NB4 (cell line): ENCODE measurements at regions not wholly inside any gene's neighbourhood (a gene's known extent, or its start where the extent isn't known, plus 50 kb on each side); places are given as distances from the start of the nearest gene placed in this dataset.

Experiments
- MYC ChIP-seq: IDR thresholded peaks from 2 replicates; pipeline ENCODE4 v1.6.1; 2011; ENCODE audit warnings: low read depth, low read length
- TF ChIP-seq, protein P1 (sequence below): IDR thresholded peaks from one replicate; pipeline ENCODE4 v1.5.1; 2012; ENCODE audit warnings: low read depth, low read length

GRCh38 chr7:67843001-67843565 lies 846.5 kb downstream of the TYW1 start:
- TF ChIP-seq, protein P1, sequence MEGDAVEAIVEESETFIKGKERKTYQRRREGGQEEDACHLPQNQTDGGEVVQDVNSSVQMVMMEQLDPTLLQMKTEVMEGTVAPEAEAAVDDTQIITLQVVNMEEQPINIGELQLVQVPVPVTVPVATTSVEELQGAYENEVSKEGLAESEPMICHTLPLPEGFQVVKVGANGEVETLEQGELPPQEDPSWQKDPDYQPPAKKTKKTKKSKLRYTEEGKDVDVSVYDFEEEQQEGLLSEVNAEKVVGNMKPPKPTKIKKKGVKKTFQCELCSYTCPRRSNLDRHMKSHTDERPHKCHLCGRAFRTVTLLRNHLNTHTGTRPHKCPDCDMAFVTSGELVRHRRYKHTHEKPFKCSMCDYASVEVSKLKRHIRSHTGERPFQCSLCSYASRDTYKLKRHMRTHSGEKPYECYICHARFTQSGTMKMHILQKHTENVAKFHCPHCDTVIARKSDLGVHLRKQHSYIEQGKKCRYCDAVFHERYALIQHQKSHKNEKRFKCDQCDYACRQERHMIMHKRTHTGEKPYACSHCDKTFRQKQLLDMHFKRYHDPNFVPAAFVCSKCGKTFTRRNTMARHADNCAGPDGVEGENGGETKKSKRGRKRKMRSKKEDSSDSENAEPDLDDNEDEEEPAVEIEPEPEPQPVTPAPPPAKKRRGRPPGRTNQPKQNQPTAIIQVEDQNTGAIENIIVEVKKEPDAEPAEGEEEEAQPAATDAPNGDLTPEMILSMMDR: no peak
- TF ChIP-seq MYC: no peak
